ENCODE measurements at regions not wholly inside any gene's neighbourhood (a gene's known extent, or its start where the extent isn't known, plus 50 kb on each side); places are given as distances from the start of the nearest gene placed in this dataset.

GRCh38 chr5:111983459-111983858 lies 226.5 kb upstream of the NREP start:
- TF ChIP-seq EZH2 (IDR thresholded peaks at IDR 0.05; ENCODE audit: borderline replicate concordance, low read depth, low read length, severe bottlenecking) = no peak
- no peak for TF ChIP-seq POLR2A (IDR thresholded peaks at IDR 0.05; ENCODE audit: low read depth, low read length)
- no peak for TF ChIP-seq CTCF (IDR thresholded peaks at IDR 0.05; ENCODE audit: extremely low read depth in 1 of 2, insufficient read depth in 1 of 2, low read depth in 1 of 2, low read length in 2 of 2)
- no peak for TF ChIP-seq GATA2 (IDR thresholded peaks at IDR 0.05; ENCODE audit: insufficient read depth, insufficient read length, low read depth, low read length)
- no peak for TF ChIP-seq MYC (IDR thresholded peaks at IDR 0.05; ENCODE audit: low read depth, low read length)
